Activated T-helper 1 cell treated with anti-CD3 and anti-CD28 coated beads, Interleukin-2, amount 50 U/mL, for 16 hours (primary cell): ENCODE measurements at regions not wholly inside any gene's neighbourhood (a gene's known extent, or its start where the extent isn't known, plus 50 kb on each side); places are given as distances from the start of the nearest gene placed in this dataset.

Source experiments
- DNase-seq, 2 donors: peaks; one replicate each; pipeline ENCODE4 v3.0.0-alpha.2; 2020; ENCODE audit warnings: low read depth in 1 of 2, low spot score in 1 of 2

DNA sequence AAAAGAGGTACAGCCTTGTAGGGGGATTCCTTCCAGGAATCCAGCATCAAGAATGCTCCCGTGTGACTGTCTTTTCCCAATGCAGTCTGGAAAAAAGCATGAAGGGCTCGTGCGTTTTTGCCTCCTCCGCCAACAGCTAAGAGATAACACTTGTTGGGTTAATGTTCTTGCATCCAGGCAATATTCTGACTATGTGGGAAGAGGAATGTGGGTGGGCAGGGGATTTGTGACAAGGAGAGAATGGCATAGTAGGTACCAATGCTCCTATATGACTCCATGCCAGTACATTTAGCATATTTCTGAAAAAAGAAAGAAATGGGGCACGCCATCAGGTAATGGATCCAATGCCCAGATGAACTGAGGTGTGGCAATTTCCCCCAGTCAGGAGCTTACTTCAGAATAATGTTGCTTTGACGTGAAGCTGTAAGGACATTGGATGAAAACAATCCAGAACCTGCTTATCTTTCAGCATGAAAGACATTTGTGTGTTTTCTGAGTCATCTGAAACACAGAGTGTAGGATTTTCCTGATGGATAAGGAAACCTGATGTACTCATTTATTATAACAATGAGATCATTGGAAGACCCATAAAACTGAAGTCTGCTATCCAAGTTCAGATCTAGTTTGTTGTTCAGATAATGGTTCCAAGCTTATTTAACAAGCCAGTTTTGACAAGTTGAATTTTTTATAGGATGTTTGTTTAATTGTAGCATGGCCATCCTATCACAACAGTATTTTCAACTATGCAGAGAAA lies 105.5 kb downstream of the LYPLAL1 start:
- no peak for DNase-seq

DNA sequence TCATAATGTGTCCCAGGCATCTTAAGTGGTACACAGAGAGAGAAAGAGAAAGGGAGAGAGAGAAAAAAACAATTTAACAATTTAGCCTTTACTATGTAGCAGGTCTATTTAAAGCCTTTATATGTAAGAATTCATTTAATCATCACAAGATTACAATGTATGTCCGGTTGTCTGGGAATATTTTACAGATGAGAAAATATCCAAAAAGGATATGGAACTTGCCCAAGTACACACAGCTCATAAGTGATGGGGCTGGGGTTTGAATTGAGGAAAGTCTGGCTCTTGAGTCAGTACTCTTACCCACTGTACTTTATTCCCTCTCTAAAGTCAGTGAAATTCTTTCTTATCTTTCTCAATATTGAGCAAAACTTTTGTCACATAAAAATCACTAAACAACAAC lies 104.6 kb downstream of the LYPLAL1 start:
- DNase-seq = no peak

DNA sequence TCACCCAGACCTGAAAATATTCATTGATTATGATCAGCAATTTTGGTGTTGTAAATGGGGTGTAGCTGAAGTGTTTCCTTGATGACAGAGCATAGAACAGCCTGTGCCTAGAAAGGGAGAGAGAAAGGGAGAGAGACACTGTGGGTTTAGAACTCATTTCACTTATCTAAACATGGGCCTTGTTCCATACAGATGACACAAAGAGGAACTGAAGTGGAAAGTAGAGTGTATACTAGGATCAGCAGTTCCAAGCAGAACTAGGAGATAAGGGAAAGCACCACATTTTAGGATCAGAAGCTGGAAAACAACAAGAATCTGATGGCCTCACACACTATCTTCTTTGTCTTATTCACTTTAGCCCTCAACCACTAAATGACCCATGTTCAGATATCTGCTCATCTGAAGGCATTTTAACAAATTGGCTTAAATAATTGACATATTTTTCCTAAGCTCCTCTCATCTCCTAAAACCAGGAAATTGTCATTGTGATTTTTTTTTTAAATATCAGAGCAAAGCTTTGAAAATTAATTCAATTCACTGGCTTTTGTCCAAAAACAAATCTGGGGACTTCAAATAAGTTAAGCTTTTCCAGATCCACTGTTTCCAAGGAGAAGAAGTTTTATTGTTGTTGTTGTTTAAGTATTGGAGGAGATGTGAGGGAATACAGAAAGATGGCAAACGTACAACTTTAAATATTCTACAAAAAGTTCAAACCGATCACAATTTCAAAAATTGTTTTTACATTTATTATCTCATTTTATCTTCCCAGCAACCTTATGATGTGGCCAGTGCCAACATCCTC lies 103.8 kb downstream of the LYPLAL1 start:
- DNase-seq = no peak

DNA sequence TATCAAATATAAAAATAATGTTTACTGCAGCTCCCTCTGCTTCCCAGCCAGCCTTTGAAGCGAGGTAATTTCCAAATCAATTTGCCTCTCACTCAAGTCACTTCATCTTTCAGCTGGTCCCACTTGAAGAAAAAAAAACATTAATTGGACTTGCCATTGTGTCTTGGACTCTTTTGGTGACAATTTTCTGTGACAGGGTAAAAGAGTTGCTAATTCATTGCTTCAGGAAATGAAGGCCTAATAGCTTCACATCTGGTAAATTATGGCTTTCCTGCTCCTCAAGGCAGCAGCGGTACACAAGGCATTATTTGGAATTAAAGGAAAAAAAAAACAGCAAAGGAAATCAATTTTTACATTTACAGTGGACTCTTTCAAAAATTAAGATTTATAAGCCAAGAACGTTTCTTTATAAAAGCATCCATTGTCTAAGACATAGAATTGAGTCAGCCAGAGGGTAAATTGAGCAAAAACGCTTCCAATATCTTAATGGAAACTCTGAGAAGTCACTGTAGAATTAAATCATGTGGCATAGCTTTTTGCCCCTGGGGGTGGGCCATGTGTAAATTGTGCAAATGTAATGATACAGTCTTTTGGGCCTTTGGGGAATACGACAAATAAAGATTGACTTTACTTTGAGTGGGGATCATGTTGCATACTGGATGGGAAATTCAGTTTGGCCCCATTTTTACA lies 102.5 kb downstream of the LYPLAL1 start:
- DNase-seq = no peak

DNA sequence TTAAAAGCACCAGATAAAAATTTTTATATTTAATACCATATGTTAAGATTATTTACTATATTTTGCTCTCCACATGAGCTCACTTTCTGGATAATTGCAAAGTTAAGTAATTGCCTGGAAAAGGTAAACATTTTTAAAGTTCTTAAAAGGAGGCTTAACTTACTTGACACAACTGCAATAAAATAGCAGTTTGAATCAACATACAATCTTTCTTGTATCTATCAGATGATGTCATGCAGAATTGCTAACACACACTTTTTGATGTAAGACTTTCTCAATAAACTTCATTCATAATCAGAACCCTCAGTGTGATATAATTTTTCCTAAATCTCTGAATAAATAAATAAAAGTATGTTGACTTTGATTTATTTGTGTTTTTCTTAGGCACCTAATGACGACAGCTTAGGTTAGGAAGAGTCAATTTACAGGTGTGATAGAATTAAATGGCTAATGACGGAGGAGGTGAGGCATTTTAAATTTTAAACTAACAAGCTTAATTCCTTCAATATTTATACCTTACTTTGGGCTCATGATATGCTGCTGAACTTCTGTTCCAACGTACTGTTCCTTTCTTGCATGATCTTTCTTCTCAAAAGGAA lies 99.5 kb downstream of the LYPLAL1 start:
- DNase-seq = no peak

DNA sequence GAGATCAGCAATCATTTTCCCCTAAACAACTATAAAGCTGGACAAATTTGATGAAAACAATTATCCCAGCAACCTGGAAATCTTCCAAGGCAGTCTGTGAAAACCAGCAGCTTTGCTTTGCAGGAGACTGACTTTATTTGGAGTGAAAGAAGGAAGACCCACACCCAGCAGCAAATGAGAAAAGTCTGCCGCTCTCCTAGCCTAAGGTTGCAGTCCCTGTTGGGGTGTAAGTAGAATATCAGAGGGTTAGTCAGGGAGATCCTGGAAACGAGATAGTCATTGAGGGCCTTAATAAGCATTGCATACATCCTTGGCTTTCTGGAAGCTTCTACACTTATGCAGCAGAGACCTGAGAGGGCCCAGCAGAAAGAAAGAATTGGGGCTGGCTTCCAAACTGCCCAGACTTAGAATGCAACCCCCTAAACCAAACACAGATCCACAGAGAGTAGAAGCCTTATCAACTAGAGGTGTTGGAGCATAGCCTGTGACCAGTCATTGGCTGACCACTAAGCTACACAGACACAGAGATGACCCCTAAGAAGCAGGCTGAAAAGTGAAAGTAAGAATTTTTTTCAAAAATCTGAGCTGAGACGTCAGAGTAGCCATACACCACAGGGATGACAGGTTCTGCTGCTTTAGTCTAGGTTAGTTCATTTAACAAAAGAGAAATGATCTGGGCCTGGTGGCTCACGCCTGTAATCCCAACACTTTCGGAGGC lies 98.3 kb downstream of the LYPLAL1 start:
- DNase-seq = no peak

DNA sequence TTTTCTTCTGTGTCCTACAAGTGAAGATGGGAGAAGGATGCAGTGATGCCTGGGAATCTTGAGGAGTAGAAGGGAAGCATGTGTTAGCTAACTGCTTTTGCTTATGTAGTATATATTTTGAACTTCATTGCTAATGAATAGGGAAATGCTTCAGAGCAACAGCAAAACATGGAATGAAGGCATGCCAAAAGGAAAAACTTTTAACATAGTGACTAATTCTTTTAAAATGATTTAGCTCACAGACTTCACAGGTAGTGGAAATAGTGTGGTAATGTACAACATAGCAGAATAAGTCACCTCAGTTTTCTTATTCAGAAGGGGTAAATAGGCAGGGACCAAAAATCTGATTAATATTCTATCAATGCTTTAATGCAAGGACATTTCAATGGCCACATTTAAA lies 95.5 kb downstream of the LYPLAL1 start:
- no peak for DNase-seq

DNA sequence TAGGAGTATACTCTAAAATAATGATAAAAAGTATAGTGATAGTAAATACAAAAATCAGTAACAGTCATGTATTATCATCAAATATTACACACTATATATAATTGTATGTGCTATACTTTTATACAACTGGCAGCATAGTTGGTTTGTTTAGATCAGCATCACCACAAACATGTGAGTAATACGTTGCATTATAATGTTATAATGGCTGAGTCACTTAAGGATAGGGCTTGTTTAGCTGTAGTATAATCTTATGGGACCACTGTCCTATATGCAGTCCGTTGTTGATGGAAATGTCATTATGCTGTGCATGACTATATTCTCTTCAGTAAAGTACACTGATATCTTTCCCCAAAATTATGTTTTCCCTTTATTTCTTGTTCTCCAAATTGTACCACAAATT lies 92.8 kb downstream of the LYPLAL1 start:
- no peak for DNase-seq

DNA sequence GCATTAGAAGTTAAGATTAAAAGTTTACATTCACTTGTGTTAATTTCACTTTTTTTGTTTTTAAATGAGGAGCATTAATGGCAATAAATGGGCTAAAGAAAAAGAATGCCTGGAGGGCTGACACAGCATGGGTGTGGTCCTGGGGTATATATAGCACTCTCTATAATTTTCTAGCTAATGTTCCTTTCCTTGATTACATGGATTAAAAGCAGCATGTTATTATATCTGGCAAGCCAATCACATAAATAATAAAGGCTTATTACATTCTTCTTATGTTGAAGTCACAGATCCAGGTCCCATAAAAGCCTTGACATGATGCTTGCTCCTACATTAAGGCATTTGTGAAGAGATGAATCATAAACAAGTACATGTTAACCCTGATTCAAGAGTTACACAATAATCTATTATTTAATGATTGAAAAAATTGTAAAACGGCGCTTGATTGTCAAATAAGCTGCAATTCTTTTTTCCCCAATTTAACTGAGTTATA lies 91.4 kb downstream of the LYPLAL1 start:
- no peak for DNase-seq

DNA sequence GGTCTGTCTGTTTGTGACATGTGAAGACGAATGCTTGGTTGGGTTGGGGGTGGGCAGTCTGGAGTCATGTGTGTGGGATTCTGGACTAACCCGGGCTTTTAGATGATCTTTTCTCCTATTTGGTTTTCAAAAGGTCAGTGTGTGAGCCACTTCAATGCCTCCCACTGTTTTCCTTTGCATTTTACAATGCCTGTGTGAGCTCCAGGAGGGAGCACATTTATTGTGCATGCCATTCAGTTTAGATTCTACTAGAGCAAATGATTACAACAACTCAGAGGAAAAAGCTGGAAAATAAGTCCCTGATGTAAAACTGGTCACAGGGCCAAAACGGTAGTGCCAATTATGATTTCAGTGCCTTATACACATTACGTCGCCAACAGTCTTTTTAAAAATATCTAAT lies 90.9 kb downstream of the LYPLAL1 start:
- DNase-seq = no peak
